Peyer's patch (tissue), 4 donors: ENCODE measurements at regions not wholly inside any gene's neighbourhood (a gene's known extent, or its start where the extent isn't known, plus 50 kb on each side); places are given as distances from the start of the nearest gene placed in this dataset.

Experiments used
- DNase-seq, 3 donors: peaks; one replicate each; pipeline ENCODE4 v3.0.0-alpha.2; 2017 to 2019
- H3K27ac ChIP-seq, 4 donors: fragments of 200-600 bp; sonication (generic); one replicate each; pipeline ENCODE4 v1.5.1; 2016 to 2019
- H3K27me3 ChIP-seq, 2 donors: fragments of 200-600 bp; sonication (generic); one replicate each; pipeline ENCODE4 v1.5.1; 2019
- H3K36me3 ChIP-seq, 3 donors: fragments of 200-600 bp; sonication (generic); one replicate each; pipeline ENCODE4 v1.5.1; 2016 to 2019
- H3K4me1 ChIP-seq, 4 donors: fragments of 200-600 bp; sonication (generic); one replicate each; pipeline ENCODE4 v1.5.1; 2016 to 2019
- H3K4me3 ChIP-seq, 4 donors: fragments of 200-600 bp; sonication (generic); 1 replicate in 3 of 4; 2 replicates in 1 of 4; pipeline ENCODE4 v1.5.1; 2016 to 2019; ENCODE audit warnings: mild to moderate bottlenecking in 1 of 4
- H3K9me3 ChIP-seq, 4 donors: fragments of 200-600 bp; sonication (generic); one replicate each; pipeline ENCODE4 v1.5.1; 2016 to 2019; ENCODE audit warnings: mild to moderate bottlenecking in 1 of 4
- CTCF ChIP-seq, 6 experiments: fragments of 450-650 bp in 4 of 6; fragments of 200-600 bp in 2 of 6; sonication (generic) in 1 of 6; IDR thresholded peaks; one replicate each; pipeline ENCODE4 v1.5.1; 2017 to 2019; ENCODE audit warnings: antibody characterized with exemption in 6 of 6, mild to moderate bottlenecking in 3 of 6, moderate library complexity in 1 of 6
- POLR2A ChIP-seq, 2 donors: fragments of 450-650 bp; IDR thresholded peaks; one replicate each; pipeline ENCODE4 v1.5.1; 2017; ENCODE audit warnings: antibody characterized with exemption in 2 of 2, mild to moderate bottlenecking in 2 of 2, moderate library complexity in 2 of 2

- no peak for DNase-seq
- Histone ChIP-seq H3K4me3 (no peak overlapping the region), H3K4me1 (no peaks in the 10 kb centered on the region), H3K36me3 (no peaks in the 10 kb centered on the region), H3K27ac (no peak overlapping the region), H3K27me3 (no peaks in the 10 kb centered on the region), H3K9me3 (peaks cover 0 to 2% (median 0%) of the 10 kb centered on the region in 4 donors)
- TF ChIP-seq POLR2A (IDR thresholded peaks at IDR 0.05) = no peak
- no peak for TF ChIP-seq CTCF (IDR thresholded peaks at IDR 0.05)
These were observed 674.3 kb upstream of the RGS18 start for GRCh38 chr1:191483988-191484387.

- Histone ChIP-seq H3K4me3 (no peak overlapping the region), H3K4me1 (no peaks in the 10 kb centered on the region), H3K36me3 (no peaks in the 10 kb centered on the region), H3K9me3 (peaks cover 0 to 2% (median 0%) of the 10 kb centered on the region in 4 donors), H3K27me3 (no peaks in the 10 kb centered on the region), H3K27ac (no peak overlapping the region)
- no peak for DNase-seq
- TF ChIP-seq CTCF (IDR thresholded peaks at IDR 0.05) (no peak), POLR2A (IDR thresholded peaks at IDR 0.05) (no peak)
These were observed 668.0 kb upstream of the RGS18 start for GRCh38 chr1:191490303-191490702.

DNA sequence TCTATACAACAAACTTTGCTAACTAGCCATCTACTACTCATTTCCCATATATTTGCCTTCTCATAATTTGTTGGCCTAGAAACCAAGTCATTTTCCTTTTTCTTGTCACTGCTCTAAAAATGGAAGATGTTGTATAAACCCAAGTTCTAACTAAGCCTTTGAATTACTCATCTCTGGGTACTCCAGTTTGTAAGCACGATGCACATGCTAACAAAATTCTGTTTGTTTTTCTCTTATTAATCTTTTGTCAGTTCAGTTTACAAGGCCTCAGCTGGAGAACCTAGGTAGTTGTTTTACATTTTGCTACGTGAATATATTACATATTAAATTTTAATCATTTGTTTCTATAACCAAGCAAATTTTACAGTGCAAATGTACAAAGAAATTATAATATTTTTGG lies 663.2 kb upstream of the RGS18 start:
- Histone ChIP-seq H3K27me3 (no peaks in the 10 kb centered on the region), H3K9me3 (no peaks in the 10 kb centered on the region), H3K4me1 (no peaks in the 10 kb centered on the region), H3K27ac (no peak overlapping the region), H3K4me3 (no peak overlapping the region), H3K36me3 (no peaks in the 10 kb centered on the region)
- no peak for DNase-seq
- TF ChIP-seq POLR2A (IDR thresholded peaks at IDR 0.05) (no peak), CTCF (IDR thresholded peaks at IDR 0.05) (no peak)

GRCh38 chr1:191498318-191498717 lies 659.9 kb upstream of the RGS18 start:
- no peak overlapping the region for H3K4me3 ChIP-seq
- H3K27ac ChIP-seq = no peak overlapping the region
- no peaks in the 10 kb centered on the region for H3K4me1 ChIP-seq
- no peak for DNase-seq
- no peaks in the 10 kb centered on the region for H3K27me3 ChIP-seq
- no peak for TF ChIP-seq CTCF (IDR thresholded peaks at IDR 0.05)
- TF ChIP-seq POLR2A (IDR thresholded peaks at IDR 0.05) = no peak
- no peaks in the 10 kb centered on the region for H3K36me3 ChIP-seq
- no peaks in the 10 kb centered on the region for H3K9me3 ChIP-seq

GRCh38 chr1:191498825-191499224 lies 659.4 kb upstream of the RGS18 start:
- no peak for DNase-seq
- no peaks in the 10 kb centered on the region for H3K4me1 ChIP-seq
- H3K4me3 ChIP-seq = no peak overlapping the region
- no peak overlapping the region for H3K27ac ChIP-seq
- no peaks in the 10 kb centered on the region for H3K27me3 ChIP-seq
- TF ChIP-seq CTCF (IDR thresholded peaks at IDR 0.05) = no peak
- no peak for TF ChIP-seq POLR2A (IDR thresholded peaks at IDR 0.05)
- no peaks in the 10 kb centered on the region for H3K36me3 ChIP-seq
- H3K9me3 ChIP-seq = no peaks in the 10 kb centered on the region

DNA sequence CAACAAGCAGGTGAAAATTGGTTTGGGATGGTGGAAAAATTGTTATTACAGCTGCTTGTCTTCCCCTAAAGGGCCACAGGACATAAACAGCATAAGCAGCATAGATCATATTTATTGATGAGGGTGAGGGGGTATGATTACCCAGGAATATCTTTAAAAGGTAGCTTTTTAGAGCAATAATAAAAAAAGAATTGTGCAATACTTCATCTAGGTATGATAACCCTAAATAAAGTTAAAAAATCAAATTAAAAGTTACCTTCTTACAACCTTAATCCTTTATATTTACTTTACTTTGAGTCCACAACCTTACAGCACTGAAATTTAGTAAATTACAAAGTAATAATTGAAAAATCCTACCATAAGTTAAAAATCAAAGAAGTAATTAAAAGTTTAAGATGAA lies 653.3 kb upstream of the RGS18 start:
- TF ChIP-seq CTCF (IDR thresholded peaks at IDR 0.05) = no peak
- TF ChIP-seq POLR2A (IDR thresholded peaks at IDR 0.05) = no peak
- H3K4me1 ChIP-seq = no peaks in the 10 kb centered on the region
- H3K36me3 ChIP-seq = no peaks in the 10 kb centered on the region
- no peaks in the 10 kb centered on the region for H3K27me3 ChIP-seq
- no peaks in the 10 kb centered on the region for H3K9me3 ChIP-seq
- no peak overlapping the region for H3K4me3 ChIP-seq
- H3K27ac ChIP-seq = no peak overlapping the region
- no peak for DNase-seq
